ENCODE measurements at regions not wholly inside any gene's neighbourhood (a gene's known extent, or its start where the extent isn't known, plus 50 kb on each side); places are given as distances from the start of the nearest gene placed in this dataset.

DNA sequence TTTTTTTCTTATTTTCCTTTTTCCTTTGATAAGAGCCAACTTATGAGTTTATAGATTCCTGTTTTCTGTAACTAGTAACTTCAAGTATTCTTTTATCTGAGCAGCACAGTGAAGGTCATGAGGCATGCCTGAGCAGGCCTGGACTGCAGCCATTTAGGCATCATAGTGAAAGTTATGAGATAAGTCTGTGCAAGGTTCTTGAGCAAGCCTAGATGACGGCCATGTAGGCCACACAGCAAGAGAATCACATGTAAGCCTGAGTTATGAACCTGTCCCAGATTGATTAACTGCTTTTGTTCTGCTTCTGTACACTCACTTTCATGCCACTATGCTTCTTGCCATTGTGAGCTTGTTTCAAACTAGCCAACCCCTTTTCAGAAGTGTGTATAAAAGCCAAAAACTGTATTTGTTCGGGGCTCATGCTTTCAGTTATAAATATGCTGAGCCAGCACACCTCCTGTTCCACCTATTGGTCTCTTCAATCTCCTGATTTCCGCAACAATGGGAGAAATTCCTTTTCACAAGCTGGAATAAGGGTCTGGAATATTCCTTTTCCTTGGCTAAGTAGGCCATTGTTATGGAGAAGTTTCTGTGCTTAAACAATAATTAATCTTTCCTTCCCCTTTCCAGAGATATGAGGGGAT lies 745.7 kb downstream of the FAM181B start:
- peak in 3 of 5 donors; percentile 16 to 47 (median 39) for DNase-seq
- Histone ChIP-seq H3K4me1 (ENCODE audit: insufficient read depth) (no peaks in the 10 kb centered on the region), H3K4me3 (no peak overlapping the region), H3K9me3 (peaks cover 0 to 5% of the 10 kb centered on the region in 2 donors), H3K27ac (no peak overlapping the region), H3K27me3 (no peaks in the 10 kb centered on the region), H3K36me3 (no peaks in the 10 kb centered on the region)
- TF ChIP-seq EP300 (IDR thresholded peaks at IDR 0.05), result no peak
- TF ChIP-seq, protein P1, sequence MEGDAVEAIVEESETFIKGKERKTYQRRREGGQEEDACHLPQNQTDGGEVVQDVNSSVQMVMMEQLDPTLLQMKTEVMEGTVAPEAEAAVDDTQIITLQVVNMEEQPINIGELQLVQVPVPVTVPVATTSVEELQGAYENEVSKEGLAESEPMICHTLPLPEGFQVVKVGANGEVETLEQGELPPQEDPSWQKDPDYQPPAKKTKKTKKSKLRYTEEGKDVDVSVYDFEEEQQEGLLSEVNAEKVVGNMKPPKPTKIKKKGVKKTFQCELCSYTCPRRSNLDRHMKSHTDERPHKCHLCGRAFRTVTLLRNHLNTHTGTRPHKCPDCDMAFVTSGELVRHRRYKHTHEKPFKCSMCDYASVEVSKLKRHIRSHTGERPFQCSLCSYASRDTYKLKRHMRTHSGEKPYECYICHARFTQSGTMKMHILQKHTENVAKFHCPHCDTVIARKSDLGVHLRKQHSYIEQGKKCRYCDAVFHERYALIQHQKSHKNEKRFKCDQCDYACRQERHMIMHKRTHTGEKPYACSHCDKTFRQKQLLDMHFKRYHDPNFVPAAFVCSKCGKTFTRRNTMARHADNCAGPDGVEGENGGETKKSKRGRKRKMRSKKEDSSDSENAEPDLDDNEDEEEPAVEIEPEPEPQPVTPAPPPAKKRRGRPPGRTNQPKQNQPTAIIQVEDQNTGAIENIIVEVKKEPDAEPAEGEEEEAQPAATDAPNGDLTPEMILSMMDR (IDR thresholded peaks at IDR 0.05), result no peak
- TF ChIP-seq POLR2A (IDR thresholded peaks at IDR 0.05), result no peak
- intact Hi-C loops (cut with DNase I), result no loop called here
- WGBS, 3 donors, result 38 to 46% (median 40%) methylated on average over 3 of the region's 3 CpGs

- Histone ChIP-seq H3K27me3 (no peaks in the 10 kb centered on the region), H3K36me3 (no peaks in the 10 kb centered on the region), H3K4me3 (no peak overlapping the region), H3K9me3 (peaks cover 0 to 5% of the 10 kb centered on the region in 2 donors), H3K4me1 (ENCODE audit: insufficient read depth) (no peaks in the 10 kb centered on the region), H3K27ac (no peak overlapping the region)
- TF ChIP-seq, protein P1 (IDR thresholded peaks at IDR 0.05), result no peak
- TF ChIP-seq EP300 (IDR thresholded peaks at IDR 0.05) (no peak), POLR2A (IDR thresholded peaks at IDR 0.05) (no peak)
- 87 to 88% (median 88%) methylated on average over 26 to 31 of the region's 31 CpGs for WGBS, 3 donors
- no peak for DNase-seq
- intact Hi-C loops (cut with DNase I), result no loop called here
Observed at GRCh38 chr11:81986556-81987161, 747.0 kb downstream of the FAM181B start.

DNA sequence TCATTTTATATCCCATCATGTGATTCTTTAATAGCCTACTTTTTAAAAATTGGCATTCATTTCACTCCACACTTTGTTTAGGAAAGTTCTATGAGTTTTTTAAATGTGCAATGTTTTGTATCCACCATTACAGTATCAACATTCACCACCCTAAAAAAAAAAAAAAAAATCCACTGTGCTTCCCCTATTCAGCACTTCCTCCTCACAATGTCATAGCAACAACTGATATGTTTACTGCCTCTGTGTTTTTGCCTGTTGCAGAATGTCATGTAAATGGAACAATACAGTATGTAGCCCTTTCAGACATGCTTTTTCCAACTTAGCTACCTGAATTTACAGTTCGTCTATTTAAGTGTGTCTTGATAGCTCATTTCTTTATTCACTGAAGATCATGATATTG lies 754.2 kb downstream of the FAM181B start:
- no peak for DNase-seq
- no peaks in the 10 kb centered on the region for H3K9me3 ChIP-seq
- no peaks in the 10 kb centered on the region for H3K27me3 ChIP-seq
- H3K36me3 ChIP-seq, result no peaks in the 10 kb centered on the region
- H3K4me1 ChIP-seq (ENCODE audit: insufficient read depth), result no peaks in the 10 kb centered on the region
- 84 to 94% (median 89%) methylated on average over 1 of the region's 1 CpG for WGBS, 3 donors
- no peak overlapping the region for H3K27ac ChIP-seq
- TF ChIP-seq EP300 (IDR thresholded peaks at IDR 0.05) (no peak), POLR2A (IDR thresholded peaks at IDR 0.05) (no peak)
- TF ChIP-seq, protein P1 (IDR thresholded peaks at IDR 0.05), result no peak
- no peak overlapping the region for H3K4me3 ChIP-seq
- intact Hi-C loops (cut with DNase I), result no loop called here

DNA sequence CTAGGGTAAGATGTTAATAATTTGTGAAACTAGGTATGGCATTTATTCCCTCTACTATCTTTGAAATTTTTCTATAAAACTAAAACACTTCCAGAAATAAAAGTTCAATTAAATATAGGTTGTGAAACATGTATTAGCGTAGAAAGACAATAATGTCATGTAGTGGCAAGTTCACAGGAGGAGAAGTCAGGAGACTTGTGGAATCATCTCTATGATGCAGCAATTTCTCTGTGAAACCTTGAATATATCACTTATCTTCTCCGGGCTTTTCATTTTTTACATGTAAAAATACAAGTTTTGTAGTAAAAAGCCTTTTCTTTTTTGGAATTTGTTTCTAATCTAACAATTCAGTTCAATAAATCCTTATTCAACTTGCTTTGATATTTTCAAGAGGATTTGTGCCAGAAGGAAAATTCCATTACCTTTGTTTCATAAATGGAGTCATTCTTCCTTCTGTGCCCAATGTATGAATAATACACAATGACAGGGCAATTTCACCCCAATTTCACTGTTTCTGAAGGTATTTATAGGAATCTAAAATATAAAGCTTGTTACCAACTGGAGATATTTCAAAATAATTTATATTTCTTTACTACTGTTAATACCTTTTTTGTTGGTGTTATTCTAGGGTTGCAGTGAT lies 758.3 kb downstream of the FAM181B start:
- H3K4me1 ChIP-seq (ENCODE audit: insufficient read depth), result no peaks in the 10 kb centered on the region
- no peak for DNase-seq
- H3K36me3 ChIP-seq, result no peaks in the 10 kb centered on the region
- WGBS, 3 donors, result 83 to 89% (median 88%) methylated on average over 2 of the region's 2 CpGs
- H3K27me3 ChIP-seq, result no peaks in the 10 kb centered on the region
- TF ChIP-seq, protein P1 (IDR thresholded peaks at IDR 0.05), result no peak
- TF ChIP-seq POLR2A (IDR thresholded peaks at IDR 0.05), result no peak
- TF ChIP-seq EP300 (IDR thresholded peaks at IDR 0.05), result no peak
- intact Hi-C loops (cut with DNase I), result no loop called here
- no peak overlapping the region for H3K4me3 ChIP-seq
- H3K27ac ChIP-seq, result no peak overlapping the region
- no peaks in the 10 kb centered on the region for H3K9me3 ChIP-seq
